Liver (tissue), 8 donors: ENCODE measurements at regions not wholly inside any gene's neighbourhood (a gene's known extent, or its start where the extent isn't known, plus 50 kb on each side); places are given as distances from the start of the nearest gene placed in this dataset.

Experiments
- DNase-seq: peaks from one replicate; pipeline ENCODE4 v3.0.0-alpha.2; 2017; ENCODE audit warnings: low spot score
- H3K27ac ChIP-seq, 2 donors: one replicate each; pipeline ENCODE4 v1.7.0; 2013; ENCODE audit warnings: inconsistent platforms in 2 of 2, low read length in 2 of 2, control low read depth in 1 of 2, low read depth in 1 of 2, mild to moderate bottlenecking in 1 of 2
- H3K27me3 ChIP-seq, 4 donors: one replicate each; pipeline versions ENCODE4 v1.6.1 to v1.7.0; 2013; ENCODE audit warnings: low read length in 3 of 4, inconsistent platforms in 1 of 4, mild to moderate bottlenecking in 1 of 4, moderate library complexity in 1 of 4; ENCODE audit not compliant: control insufficient read depth in 4 of 4, insufficient read depth in 4 of 4
- H3K36me3 ChIP-seq, 4 donors: one replicate each; pipeline versions ENCODE4 v1.6.1 to v1.7.0; 2013; ENCODE audit warnings: low read length in 3 of 4, mild to moderate bottlenecking in 3 of 4, low read depth in 1 of 4, moderate library complexity in 1 of 4; ENCODE audit not compliant: control insufficient read depth in 4 of 4, insufficient read depth in 3 of 4
- H3K4me1 ChIP-seq, 4 donors: one replicate each; pipeline versions ENCODE4 v1.6.1 to v1.7.0; 2013; ENCODE audit warnings: low read length in 3 of 4, mild to moderate bottlenecking in 3 of 4, moderate library complexity in 1 of 4; ENCODE audit not compliant: control insufficient read depth in 4 of 4, insufficient read depth in 4 of 4
- H3K4me3 ChIP-seq, 3 donors: one replicate each; pipeline versions ENCODE4 v1.6.1 to v1.7.0; 2013; ENCODE audit warnings: low read length in 3 of 3, control low read depth in 1 of 3, low read depth in 1 of 3, mild to moderate bottlenecking in 1 of 3
- H3K9ac ChIP-seq, 2 donors: one replicate each; pipeline ENCODE4 v1.7.0; 2013; ENCODE audit warnings: low read length in 2 of 2, mild to moderate bottlenecking in 2 of 2, moderate library complexity in 2 of 2, control low read depth in 1 of 2, low read depth in 1 of 2
- H3K9me3 ChIP-seq, 4 donors: one replicate each; pipeline versions ENCODE4 v1.6.1 to v1.7.0; 2013; ENCODE audit warnings: low read length in 3 of 4; ENCODE audit not compliant: control insufficient read depth in 4 of 4
- EGR1 ChIP-seq, 2 donors: IDR thresholded peaks; 2 replicates each; pipeline ENCODE4 v1.6.1; 2016 to 2018; ENCODE audit warnings: antibody characterized with exemption in 2 of 2, low read depth in 2 of 2
- FOXA1 ChIP-seq: IDR thresholded peaks from 2 replicates; pipeline ENCODE4 v1.6.1; 2016; ENCODE audit warnings: antibody characterized with exemption
- FOXA2 ChIP-seq: IDR thresholded peaks from 2 replicates; pipeline ENCODE4 v1.6.1; 2016; ENCODE audit warnings: antibody characterized with exemption
- GABPA ChIP-seq, 2 donors: IDR thresholded peaks in 1 of 2; conservative IDR thresholded peaks in 1 of 2; 2 replicates each; pipeline ENCODE4 v1.6.1; 2016; ENCODE audit warnings: antibody characterized with exemption in 2 of 2, mild to moderate bottlenecking in 1 of 2, moderate library complexity in 1 of 2
- HNF4A ChIP-seq, 2 donors: conservative IDR thresholded peaks; 2 replicates each; pipeline ENCODE4 v1.6.1; 2016; ENCODE audit warnings: antibody characterized with exemption in 2 of 2, mild to moderate bottlenecking in 2 of 2
- HNF4G ChIP-seq: IDR thresholded peaks from 2 replicates; pipeline ENCODE4 v1.6.1; 2016; ENCODE audit warnings: antibody characterized with exemption
- JUND ChIP-seq, 2 donors: IDR thresholded peaks; 2 replicates each; pipeline ENCODE4 v1.6.1; 2016; ENCODE audit warnings: antibody characterized with exemption in 2 of 2
- NR2F2 ChIP-seq: IDR thresholded peaks from 2 replicates; pipeline ENCODE4 v1.6.1; 2016; ENCODE audit warnings: antibody characterized with exemption
- RAD21 ChIP-seq, 2 donors: IDR thresholded peaks; 2 replicates each; pipeline ENCODE4 v1.6.1; 2016; ENCODE audit warnings: antibody characterized with exemption in 2 of 2, mild to moderate bottlenecking in 2 of 2
- RXRA ChIP-seq, 2 donors: IDR thresholded peaks; 2 replicates each; pipeline ENCODE4 v1.6.1; 2017 to 2018; ENCODE audit warnings: antibody characterized with exemption in 2 of 2, mild to moderate bottlenecking in 1 of 2
- SP1 ChIP-seq: IDR thresholded peaks from 2 replicates; pipeline ENCODE4 v1.6.1; 2018; ENCODE audit warnings: antibody characterized with exemption, mild to moderate bottlenecking
- TAF1 ChIP-seq: conservative IDR thresholded peaks from 2 replicates; pipeline ENCODE4 v1.6.1; 2016; ENCODE audit warnings: antibody characterized with exemption, mild to moderate bottlenecking
- YY1 ChIP-seq: IDR thresholded peaks from 2 replicates; pipeline ENCODE4 v1.6.1; 2016; ENCODE audit warnings: antibody characterized with exemption, mild to moderate bottlenecking
- WGBS: extraction: QIAGEN DNeasy Blood & Tissue Kit; methylation state at CpG from one replicate; pipeline ENCODE4 v1.1.7; 2013; 5-methylcytosine and 5-hydroxymethylcytosine counted together
- TF ChIP-seq, protein P1 (sequence below): fragments of 150-350 bp; IDR thresholded peaks from 2 replicates; pipeline ENCODE4 v1.5.1; 2017; ENCODE audit warnings: improper control_type of control experiment, low read depth, low read length; ENCODE audit not compliant: missing input control
- TF ChIP-seq, protein P2 (sequence below): IDR thresholded peaks from 2 replicates; pipeline ENCODE4 v1.6.1; 2016; ENCODE audit warnings: antibody characterized with exemption
- TF ChIP-seq, protein P3 (sequence below): IDR thresholded peaks from 2 replicates; pipeline ENCODE4 v1.6.1; 2016; ENCODE audit warnings: antibody characterized with exemption
- TF ChIP-seq, protein P4 (sequence below): IDR thresholded peaks from 2 replicates; pipeline ENCODE4 v1.6.1; 2016; ENCODE audit warnings: antibody characterized with exemption
- TF ChIP-seq, protein P5 (sequence below): IDR thresholded peaks from 2 replicates; pipeline ENCODE4 v1.6.1; 2016; ENCODE audit warnings: antibody characterized with exemption, mild to moderate bottlenecking
- donor health status: healthy.
- donor health status: healthy.
- donor health status: healthy.
- donor health status: healthy.
- donor health status: healthy.

DNA sequence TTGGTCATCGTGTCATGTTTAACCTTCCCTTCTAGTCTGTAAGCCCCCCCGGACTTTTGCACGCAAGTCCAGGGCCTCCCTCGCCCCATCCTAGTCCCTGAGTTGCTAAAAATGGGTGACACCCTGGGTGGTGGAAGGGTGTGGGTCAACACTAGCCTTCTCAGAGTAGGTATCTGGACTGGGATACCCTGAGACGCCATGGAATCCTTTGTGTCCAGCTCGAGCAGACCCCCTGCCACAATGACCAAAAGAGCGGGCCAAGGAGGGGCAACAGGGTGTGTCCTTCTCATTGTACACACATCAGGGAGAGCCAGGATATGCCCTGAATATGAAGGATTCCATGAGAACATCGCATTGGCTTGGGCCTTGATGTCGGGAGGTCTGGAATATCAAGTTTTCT is 67.5 kb upstream of the ATP12A start:
- no peak for DNase-seq
- no peak overlapping the region for H3K4me3 ChIP-seq
- no peak for TF ChIP-seq RAD21 (IDR thresholded peaks at IDR 0.05)
- TF ChIP-seq, protein P1, sequence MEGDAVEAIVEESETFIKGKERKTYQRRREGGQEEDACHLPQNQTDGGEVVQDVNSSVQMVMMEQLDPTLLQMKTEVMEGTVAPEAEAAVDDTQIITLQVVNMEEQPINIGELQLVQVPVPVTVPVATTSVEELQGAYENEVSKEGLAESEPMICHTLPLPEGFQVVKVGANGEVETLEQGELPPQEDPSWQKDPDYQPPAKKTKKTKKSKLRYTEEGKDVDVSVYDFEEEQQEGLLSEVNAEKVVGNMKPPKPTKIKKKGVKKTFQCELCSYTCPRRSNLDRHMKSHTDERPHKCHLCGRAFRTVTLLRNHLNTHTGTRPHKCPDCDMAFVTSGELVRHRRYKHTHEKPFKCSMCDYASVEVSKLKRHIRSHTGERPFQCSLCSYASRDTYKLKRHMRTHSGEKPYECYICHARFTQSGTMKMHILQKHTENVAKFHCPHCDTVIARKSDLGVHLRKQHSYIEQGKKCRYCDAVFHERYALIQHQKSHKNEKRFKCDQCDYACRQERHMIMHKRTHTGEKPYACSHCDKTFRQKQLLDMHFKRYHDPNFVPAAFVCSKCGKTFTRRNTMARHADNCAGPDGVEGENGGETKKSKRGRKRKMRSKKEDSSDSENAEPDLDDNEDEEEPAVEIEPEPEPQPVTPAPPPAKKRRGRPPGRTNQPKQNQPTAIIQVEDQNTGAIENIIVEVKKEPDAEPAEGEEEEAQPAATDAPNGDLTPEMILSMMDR, result no peak
- no peak for TF ChIP-seq SP1
- TF ChIP-seq GABPA (IDR thresholded peaks at IDR 0.05 in 1 of 2, conservative IDR thresholded peaks at IDR 0.05 in 1 of 2), result no peak
- H3K9ac ChIP-seq, result no peak overlapping the region
- WGBS, result 91% methylated on average over 9 of the region's 9 CpGs
- no peaks in the 10 kb centered on the region for H3K27me3 ChIP-seq
- H3K4me1 ChIP-seq, result no peaks in the 10 kb centered on the region
- H3K9me3 ChIP-seq, result no peaks in the 10 kb centered on the region
- no peak overlapping the region for H3K27ac ChIP-seq
- H3K36me3 ChIP-seq, result no peaks in the 10 kb centered on the region

DNA sequence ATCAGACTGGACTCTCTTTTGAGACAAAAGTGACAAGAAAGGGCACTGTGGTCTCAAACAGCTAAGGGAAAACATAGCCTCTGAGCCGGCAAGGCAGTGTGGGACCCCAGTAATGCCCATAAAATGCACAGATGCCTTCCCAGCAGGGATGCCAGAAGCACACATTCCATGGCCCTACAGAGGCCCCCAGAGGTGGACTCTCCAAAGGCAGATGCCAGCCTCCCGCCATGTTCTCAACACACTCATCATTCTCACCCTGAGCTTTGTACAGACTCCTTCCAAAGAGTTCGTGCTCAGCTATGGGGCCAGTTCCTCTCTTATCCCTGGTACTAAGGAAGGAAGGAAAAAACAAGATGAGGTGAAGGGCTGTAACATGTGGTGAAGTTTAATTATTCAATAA is 67.1 kb upstream of the ATP12A start:
- Histone ChIP-seq H3K4me1 (no peaks in the 10 kb centered on the region), H3K36me3 (no peaks in the 10 kb centered on the region), H3K9me3 (no peaks in the 10 kb centered on the region), H3K27me3 (no peaks in the 10 kb centered on the region), H3K27ac (no peak overlapping the region), H3K9ac (no peak overlapping the region), H3K4me3 (no peak overlapping the region)
- TF ChIP-seq, protein P2, sequence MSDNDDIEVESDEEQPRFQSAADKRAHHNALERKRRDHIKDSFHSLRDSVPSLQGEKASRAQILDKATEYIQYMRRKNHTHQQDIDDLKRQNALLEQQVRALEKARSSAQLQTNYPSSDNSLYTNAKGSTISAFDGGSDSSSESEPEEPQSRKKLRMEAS, result no peak
- TF ChIP-seq HNF4G (no peak), FOXA2 (no peak), EGR1 (IDR thresholded peaks at IDR 0.05; ENCODE audit: low read depth in 2 of 2) (no peak), HNF4A (conservative IDR thresholded peaks at IDR 0.05) (no peak), RXRA (IDR thresholded peaks at IDR 0.05) (no peak), JUND (IDR thresholded peaks at IDR 0.05) (no peak), SP1 (no peak), FOXA1 (no peak), RAD21 (IDR thresholded peaks at IDR 0.05) (no peak), TAF1 (no peak)
- TF ChIP-seq, protein P3, sequence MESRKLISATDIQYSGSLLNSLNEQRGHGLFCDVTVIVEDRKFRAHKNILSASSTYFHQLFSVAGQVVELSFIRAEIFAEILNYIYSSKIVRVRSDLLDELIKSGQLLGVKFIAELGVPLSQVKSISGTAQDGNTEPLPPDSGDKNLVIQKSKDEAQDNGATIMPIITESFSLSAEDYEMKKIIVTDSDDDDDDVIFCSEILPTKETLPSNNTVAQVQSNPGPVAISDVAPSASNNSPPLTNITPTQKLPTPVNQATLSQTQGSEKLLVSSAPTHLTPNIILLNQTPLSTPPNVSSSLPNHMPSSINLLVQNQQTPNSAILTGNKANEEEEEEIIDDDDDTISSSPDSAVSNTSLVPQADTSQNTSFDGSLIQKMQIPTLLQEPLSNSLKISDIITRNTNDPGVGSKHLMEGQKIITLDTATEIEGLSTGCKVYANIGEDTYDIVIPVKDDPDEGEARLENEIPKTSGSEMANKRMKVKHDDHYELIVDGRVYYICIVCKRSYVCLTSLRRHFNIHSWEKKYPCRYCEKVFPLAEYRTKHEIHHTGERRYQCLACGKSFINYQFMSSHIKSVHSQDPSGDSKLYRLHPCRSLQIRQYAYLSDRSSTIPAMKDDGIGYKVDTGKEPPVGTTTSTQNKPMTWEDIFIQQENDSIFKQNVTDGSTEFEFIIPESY, result no peak
- 97% methylated on average over 3 of the region's 3 CpGs for WGBS
- DNase-seq, result no peak

DNA sequence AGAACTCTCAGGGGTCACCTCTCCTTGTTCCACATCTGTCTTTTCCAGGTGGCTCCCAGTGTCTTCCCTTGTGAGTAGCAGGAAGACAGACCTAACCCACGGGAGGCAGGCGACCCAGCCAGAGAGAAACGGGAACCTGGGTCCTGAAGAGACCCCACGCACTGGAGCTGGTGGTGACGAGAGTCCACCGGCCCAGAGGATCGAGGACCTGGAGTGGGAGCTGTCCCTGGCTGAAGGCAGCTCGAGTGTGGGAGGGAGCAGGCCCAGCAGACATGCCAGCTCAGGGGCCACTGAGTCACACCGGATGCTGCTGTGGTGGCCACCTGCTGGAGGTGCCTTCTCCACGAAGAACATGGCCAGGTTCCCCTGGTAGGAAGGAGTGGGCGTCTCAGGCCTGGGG is 66.5 kb upstream of the ATP12A start:
- 92% methylated on average over 11 of the region's 11 CpGs for WGBS
- no peaks in the 10 kb centered on the region for H3K36me3 ChIP-seq
- no peaks in the 10 kb centered on the region for H3K4me1 ChIP-seq
- DNase-seq, result no peak
- no peak overlapping the region for H3K9ac ChIP-seq
- H3K27me3 ChIP-seq, result no peaks in the 10 kb centered on the region
- no peak overlapping the region for H3K4me3 ChIP-seq
- H3K27ac ChIP-seq, result no peak overlapping the region
- H3K9me3 ChIP-seq, result no peaks in the 10 kb centered on the region
- TF ChIP-seq, protein P3, result no peak
- TF ChIP-seq, protein P4, sequence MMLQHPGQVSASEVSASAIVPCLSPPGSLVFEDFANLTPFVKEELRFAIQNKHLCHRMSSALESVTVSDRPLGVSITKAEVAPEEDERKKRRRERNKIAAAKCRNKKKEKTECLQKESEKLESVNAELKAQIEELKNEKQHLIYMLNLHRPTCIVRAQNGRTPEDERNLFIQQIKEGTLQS, result no peak
- TF ChIP-seq, protein P5, sequence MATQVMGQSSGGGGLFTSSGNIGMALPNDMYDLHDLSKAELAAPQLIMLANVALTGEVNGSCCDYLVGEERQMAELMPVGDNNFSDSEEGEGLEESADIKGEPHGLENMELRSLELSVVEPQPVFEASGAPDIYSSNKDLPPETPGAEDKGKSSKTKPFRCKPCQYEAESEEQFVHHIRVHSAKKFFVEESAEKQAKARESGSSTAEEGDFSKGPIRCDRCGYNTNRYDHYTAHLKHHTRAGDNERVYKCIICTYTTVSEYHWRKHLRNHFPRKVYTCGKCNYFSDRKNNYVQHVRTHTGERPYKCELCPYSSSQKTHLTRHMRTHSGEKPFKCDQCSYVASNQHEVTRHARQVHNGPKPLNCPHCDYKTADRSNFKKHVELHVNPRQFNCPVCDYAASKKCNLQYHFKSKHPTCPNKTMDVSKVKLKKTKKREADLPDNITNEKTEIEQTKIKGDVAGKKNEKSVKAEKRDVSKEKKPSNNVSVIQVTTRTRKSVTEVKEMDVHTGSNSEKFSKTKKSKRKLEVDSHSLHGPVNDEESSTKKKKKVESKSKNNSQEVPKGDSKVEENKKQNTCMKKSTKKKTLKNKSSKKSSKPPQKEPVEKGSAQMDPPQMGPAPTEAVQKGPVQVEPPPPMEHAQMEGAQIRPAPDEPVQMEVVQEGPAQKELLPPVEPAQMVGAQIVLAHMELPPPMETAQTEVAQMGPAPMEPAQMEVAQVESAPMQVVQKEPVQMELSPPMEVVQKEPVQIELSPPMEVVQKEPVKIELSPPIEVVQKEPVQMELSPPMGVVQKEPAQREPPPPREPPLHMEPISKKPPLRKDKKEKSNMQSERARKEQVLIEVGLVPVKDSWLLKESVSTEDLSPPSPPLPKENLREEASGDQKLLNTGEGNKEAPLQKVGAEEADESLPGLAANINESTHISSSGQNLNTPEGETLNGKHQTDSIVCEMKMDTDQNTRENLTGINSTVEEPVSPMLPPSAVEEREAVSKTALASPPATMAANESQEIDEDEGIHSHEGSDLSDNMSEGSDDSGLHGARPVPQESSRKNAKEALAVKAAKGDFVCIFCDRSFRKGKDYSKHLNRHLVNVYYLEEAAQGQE, result no peak
- no peak for TF ChIP-seq RXRA (IDR thresholded peaks at IDR 0.05)
- no peak for TF ChIP-seq FOXA1
- no peak for TF ChIP-seq EGR1 (IDR thresholded peaks at IDR 0.05; ENCODE audit: low read depth in 2 of 2)
- TF ChIP-seq SP1, result no peak
- no peak for TF ChIP-seq GABPA (IDR thresholded peaks at IDR 0.05 in 1 of 2, conservative IDR thresholded peaks at IDR 0.05 in 1 of 2)
- TF ChIP-seq NR2F2, result no peak
- no peak for TF ChIP-seq YY1
- TF ChIP-seq RAD21 (IDR thresholded peaks at IDR 0.05), result no peak
- TF ChIP-seq, protein P2, result no peak
- no peak for TF ChIP-seq HNF4G
